Breast epithelium (tissue), 3 donors: ENCODE measurements at regions not wholly inside any gene's neighbourhood (a gene's known extent, or its start where the extent isn't known, plus 50 kb on each side); places are given as distances from the start of the nearest gene placed in this dataset.

Source experiments
- POLR2A ChIP-seq: fragments of 450-650 bp; IDR thresholded peaks from one replicate; pipeline ENCODE4 v1.6.1; 2016; ENCODE audit warnings: antibody characterized with exemption, mild to moderate bottlenecking, moderate library complexity
- POLR2AphosphoS5 ChIP-seq, 3 donors: sonication (generic); formaldehyde crosslinking; IDR thresholded peaks; one replicate each; pipeline ENCODE4 v1.6.1; 2017; ENCODE audit warnings: antibody characterized with exemption in 3 of 3
- TF ChIP-seq, protein P1 (sequence below), 3 donors: fragments of 450-650 bp; IDR thresholded peaks; one replicate each; pipeline ENCODE4 v1.5.1; 2016 to 2017; ENCODE audit warnings: antibody characterized with exemption in 3 of 3, mild to moderate bottlenecking in 3 of 3, moderate library complexity in 3 of 3

DNA sequence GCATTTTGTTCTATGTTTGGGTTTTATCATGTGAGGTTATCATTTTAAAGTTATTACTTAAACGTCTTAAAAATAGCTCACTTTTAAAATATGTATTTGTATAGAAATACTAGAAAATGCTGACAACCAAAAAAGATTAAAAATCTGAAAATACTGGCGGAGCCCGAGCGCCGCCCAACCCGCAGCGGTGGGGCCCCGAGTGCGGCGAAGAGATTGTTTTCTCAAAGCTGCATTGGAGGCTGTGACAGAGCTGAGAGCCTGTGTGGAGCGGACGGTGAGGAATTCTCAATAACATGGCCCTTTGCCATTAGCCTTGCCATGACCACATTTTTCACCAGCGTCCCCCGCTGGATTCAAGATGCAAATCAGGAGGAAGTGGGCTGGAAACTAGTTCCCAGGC is 255.4 kb downstream of the NKX6-1 start:
- TF ChIP-seq, protein P1, sequence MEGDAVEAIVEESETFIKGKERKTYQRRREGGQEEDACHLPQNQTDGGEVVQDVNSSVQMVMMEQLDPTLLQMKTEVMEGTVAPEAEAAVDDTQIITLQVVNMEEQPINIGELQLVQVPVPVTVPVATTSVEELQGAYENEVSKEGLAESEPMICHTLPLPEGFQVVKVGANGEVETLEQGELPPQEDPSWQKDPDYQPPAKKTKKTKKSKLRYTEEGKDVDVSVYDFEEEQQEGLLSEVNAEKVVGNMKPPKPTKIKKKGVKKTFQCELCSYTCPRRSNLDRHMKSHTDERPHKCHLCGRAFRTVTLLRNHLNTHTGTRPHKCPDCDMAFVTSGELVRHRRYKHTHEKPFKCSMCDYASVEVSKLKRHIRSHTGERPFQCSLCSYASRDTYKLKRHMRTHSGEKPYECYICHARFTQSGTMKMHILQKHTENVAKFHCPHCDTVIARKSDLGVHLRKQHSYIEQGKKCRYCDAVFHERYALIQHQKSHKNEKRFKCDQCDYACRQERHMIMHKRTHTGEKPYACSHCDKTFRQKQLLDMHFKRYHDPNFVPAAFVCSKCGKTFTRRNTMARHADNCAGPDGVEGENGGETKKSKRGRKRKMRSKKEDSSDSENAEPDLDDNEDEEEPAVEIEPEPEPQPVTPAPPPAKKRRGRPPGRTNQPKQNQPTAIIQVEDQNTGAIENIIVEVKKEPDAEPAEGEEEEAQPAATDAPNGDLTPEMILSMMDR (IDR thresholded peaks at IDR 0.05) = no peak
- TF ChIP-seq POLR2A (no peak), POLR2AphosphoS5 (IDR thresholded peaks at IDR 0.05) (no peak)
